HepG2 (cell line): ENCODE measurements at regions not wholly inside any gene's neighbourhood (a gene's known extent, or its start where the extent isn't known, plus 50 kb on each side); places are given as distances from the start of the nearest gene placed in this dataset.

Experiments
- ATAC-seq: fragments of 200-7000 bp; cut with Tn5 transposase; 3 replicates; pipeline ENCODE4 v1.9.1; 2020; ENCODE audit warnings: mild to moderate bottlenecking, moderate library complexity
- BruUV-seq: library from RNA; stranded (reverse); fragments of 400-500 nt; replicated peaks from 2 replicates; lab custom pipeline; 2021; lab: Mats Ljungman, UMichigan
- CTCF ChIA-PET: fragments of 300-600 bp; formaldehyde crosslinking; extraction: SDS; loops from one replicate; lab custom pipeline; 2021; ENCODE audit warnings: low total read pairs, inconsistent platforms, low intra/inter-chr PET ratio; lab: Yijun Ruan, JAX
- POLR2A ChIA-PET: fragments of 350-600 bp; sonication (Branson Sonifier 250); formaldehyde crosslinking; loops from one replicate; lab custom pipeline; 2020; ENCODE audit warnings: antibody characterized with exemption, inconsistent platforms; lab: Yijun Ruan, JAX
- DNase-seq: peaks from one replicate; pipeline ENCODE4 v3.0.0-alpha.2; 2015; ENCODE audit warnings: low spot score
- FAIRE-seq: peaks from 3 replicates; lab custom pipeline; 2011; peaks lifted over from hg19 to GRCh38; lab: Jason Lieb, UNC
- H2AFZ ChIP-seq: one replicate; pipeline ENCODE4 v1.6.1; 2011; ENCODE audit warnings: low read length, inconsistent platforms
- H3K27ac ChIP-seq: fragments of 300-600 bp; 3 replicates; pipeline ENCODE4 v1.8.0; 2011; ENCODE audit warnings: mixed run types, mild to moderate bottlenecking, mixed read lengths, low read length, inconsistent platforms; ENCODE audit not compliant: insufficient read depth; ENCODE audit errors: extremely low read length
- H3K27me3 ChIP-seq, 2 experiments: fragments of 200-600 bp in 1 of 2; 2 replicates in 1 of 2; 3 replicates in 1 of 2; pipeline versions ENCODE4 v1.6.0 to v1.8.0; 2011; ENCODE audit warnings: low read length in 2 of 2, mild to moderate bottlenecking in 2 of 2, moderate library complexity in 2 of 2, inconsistent platforms in 1 of 2; ENCODE audit not compliant: insufficient read depth in 2 of 2, control insufficient read depth in 1 of 2
- H3K36me3 ChIP-seq, 2 experiments: fragments of 200-600 bp in 1 of 2; replicated peaks in 1 of 2; 2 replicates in 1 of 2; 3 replicates in 1 of 2; pipeline versions ENCODE4 v1.5.1 to v1.8.0; 2011; ENCODE audit warnings: low read length in 2 of 2, inconsistent platforms in 1 of 2; ENCODE audit not compliant: insufficient read depth in 2 of 2, control insufficient read depth in 1 of 2
- H3K4me1 ChIP-seq: 2 replicates; pipeline ENCODE4 v1.5.1; 2012; ENCODE audit warnings: low read length, inconsistent platforms; ENCODE audit not compliant: insufficient read depth
- H3K4me2 ChIP-seq: 2 replicates; pipeline ENCODE4 v1.6.0; 2011; ENCODE audit warnings: low read depth, low read length, inconsistent platforms
- H3K4me3 ChIP-seq, 3 experiments: fragments of 200-600 bp in 1 of 3; sonication (generic), shearing (Covaris generic) in 1 of 3; replicated peaks in 1 of 3; 2 replicates each; pipeline ENCODE4 v1.5.1; 2011 to 2016; ENCODE audit warnings: low read length in 3 of 3, inconsistent platforms in 2 of 3, low read depth in 2 of 3, mild to moderate bottlenecking in 2 of 3, control low read depth in 1 of 3, mixed read lengths in 1 of 3; ENCODE audit not compliant: insufficient read depth in 1 of 3
- H3K79me2 ChIP-seq: one replicate; pipeline ENCODE4 v1.6.1; 2011; ENCODE audit warnings: low read length, inconsistent platforms; ENCODE audit not compliant: insufficient read depth
- H3K9ac ChIP-seq: 2 replicates; pipeline ENCODE4 v1.6.0; 2011; ENCODE audit warnings: mild to moderate bottlenecking, low read depth, low read length, inconsistent platforms; ENCODE audit not compliant: insufficient read depth
- H3K9me3 ChIP-seq: 2 replicates; pipeline ENCODE4 v1.5.1; 2012; ENCODE audit warnings: mild to moderate bottlenecking, low read length
- H4K20me1 ChIP-seq: 2 replicates; pipeline ENCODE4 v1.6.0; 2011; ENCODE audit warnings: inconsistent platforms, mild to moderate bottlenecking, low read length, moderate library complexity; ENCODE audit not compliant: insufficient read depth
- MAFK ChIP-seq, 2 experiments: IDR thresholded peaks in 1 of 2; conservative IDR thresholded peaks in 1 of 2; 2 replicates each; pipeline ENCODE4 v1.6.1; 2011; ENCODE audit warnings: improper control_type of control experiment in 2 of 2, low read length in 2 of 2
- NR2F2 ChIP-seq: IDR thresholded peaks from 2 replicates; pipeline ENCODE4 v1.6.1; 2012; ENCODE audit warnings: low read depth, inconsistent platforms, borderline replicate concordance
- ZNF350 ChIP-seq: sonication (generic); formaldehyde crosslinking; IDR thresholded peaks from 2 replicates; pipeline ENCODE4 v1.4.0; 2020; ENCODE audit warnings: mild to moderate bottlenecking, low read depth, missing genetic modification reagents, borderline replicate concordance
- WGBS: methylation state at CpG from one replicate; pipeline ENCODE4 v1.1.6; 2017; ENCODE audit warnings: low lambda C conversion rate; 5-methylcytosine and 5-hydroxymethylcytosine counted together
- in situ Hi-C: cut with HindIII; loops from 2 replicates; pipeline ENCODE4 v1.10.0; 2017; ENCODE audit warnings: low pct_unique_long_range_greater_than_20kb; ENCODE audit not compliant: extremely low pct_ligation_motif_present
- intact Hi-C: fragments of 100-400 bp; cut with micrococcal nuclease; formaldehyde crosslinking; loops from one replicate; pipeline ENCODE4 v1.10.0; 2022; ENCODE audit not compliant: unreplicated experiment

GRCh38 chr11:86726118-86726753 lies 53.8 kb upstream of the ME3 start:
- CTCF ChIA-PET: no interaction called here

GRCh38 chr11:86724137-86724536 lies 51.7 kb upstream of the ME3 start:
- POLR2A ChIA-PET: no interaction called here
- ATAC-seq (no peak), FAIRE-seq (no peak), DNase-seq (no peak)
- H3K4me1 ChIP-seq: no peaks in the 10 kb centered on the region
- in situ Hi-C loops (no loop called here), intact Hi-C loops (no loop called here)
- no TSS peak for BruUV-seq
- no peak overlapping the region for H3K9ac ChIP-seq
- CTCF ChIA-PET: no interaction called here
- H4K20me1 ChIP-seq: no peaks in the 10 kb centered on the region
- peaks cover 5 to 8% of the 10 kb centered on the region in 2 experiments; a peak in 3 of 5 replicates for H3K27me3 ChIP-seq
- H2AFZ ChIP-seq: no peak overlapping the region
- H3K27ac ChIP-seq: no peak overlapping the region
- H3K4me2 ChIP-seq: no peak overlapping the region
- H3K36me3 ChIP-seq: no peaks in the 10 kb centered on the region
- H3K4me3 ChIP-seq: no peak overlapping the region
- H3K79me2 ChIP-seq: no peaks in the 10 kb centered on the region
- no peak for TF ChIP-seq ZNF350 (CRISPR knock-in tag)
- TF ChIP-seq NR2F2: no peak
- H3K9me3 ChIP-seq: no peaks in the 10 kb centered on the region

More at GRCh38 chr11:86726118-86726753, 53.8 kb upstream of the ME3 start:
- no peaks in the 10 kb centered on the region for H3K4me1 ChIP-seq
- no peak overlapping the region for H3K9ac ChIP-seq
- WGBS: 7% methylated on average over 2 of the region's 2 CpGs
- TF ChIP-seq MAFK (conservative IDR thresholded peaks at IDR 0.05 in 1 of 2, IDR thresholded peaks at IDR 0.05 in 1 of 2; ENCODE audit: low read length in 2 of 2): no peak
- TF ChIP-seq, all 625 proteins: peak for 0
- H3K36me3 ChIP-seq: no peaks in the 10 kb centered on the region
- no peak overlapping the region for H3K4me2 ChIP-seq
- BruUV-seq: no TSS peak
- POLR2A ChIA-PET: no interaction called here
- DNase-seq (no peak), FAIRE-seq (no peak), ATAC-seq (no peak)
- H3K9me3 ChIP-seq: no peaks in the 10 kb centered on the region
- intact Hi-C loops: no loop called here
- no peak overlapping the region for H3K27ac ChIP-seq
- in situ Hi-C loops: no loop called here
- H2AFZ ChIP-seq: no peak overlapping the region
- H3K27me3 ChIP-seq: peaks cover 3% of the 10 kb centered on the region in 2 experiments; a peak in 2 of 5 replicates
- no peaks in the 10 kb centered on the region for H3K79me2 ChIP-seq
- no peaks in the 10 kb centered on the region for H4K20me1 ChIP-seq
- no peak overlapping the region for H3K4me3 ChIP-seq
